ENCODE measurements at regions not wholly inside any gene's neighbourhood (a gene's known extent, or its start where the extent isn't known, plus 50 kb on each side); places are given as distances from the start of the nearest gene placed in this dataset.

DNA sequence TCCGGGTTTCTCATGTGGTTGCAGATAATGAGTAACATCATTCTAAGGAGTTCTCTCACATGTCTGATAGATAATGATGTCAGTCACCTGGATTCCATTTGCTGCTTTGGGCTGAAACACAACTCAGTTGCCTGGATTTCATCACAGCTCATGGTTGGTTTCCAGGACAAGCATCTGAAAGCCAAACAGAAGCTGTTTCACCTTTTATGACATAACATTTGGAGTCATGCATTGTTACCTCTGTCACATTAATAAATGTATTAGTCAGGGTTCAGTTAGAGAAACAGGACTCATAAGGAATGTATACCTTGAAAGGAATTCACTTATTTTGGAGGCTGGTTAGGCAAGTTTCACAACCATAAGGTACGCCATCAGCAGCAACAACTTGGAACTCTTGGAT, 251.9 kb upstream of the ATXN7L3B start:
- no CpG with 5 or more reads among the region's 2 CpGs for WGBS (ENCODE audit: insufficient coverage)
- no peaks in the 10 kb centered on the region for H3K27me3 ChIP-seq (ENCODE audit: control insufficient read depth, insufficient read depth, low read length)
- DNase-seq, result no peak
- no peaks in the 10 kb centered on the region for H3K4me1 ChIP-seq (ENCODE audit: control insufficient read depth, insufficient read depth, low read length)
- no peaks in the 10 kb centered on the region for H3K36me3 ChIP-seq (ENCODE audit: control insufficient read depth, insufficient read depth, low read length)
- no peak overlapping the region for H3K27ac ChIP-seq (ENCODE audit: low read length)
- no peaks in the 10 kb centered on the region for H3K9me3 ChIP-seq (replicated peaks; ENCODE audit: control insufficient read depth, low read depth, low read length)
- no peak overlapping the region for H3K4me3 ChIP-seq (ENCODE audit: low read length)

DNA sequence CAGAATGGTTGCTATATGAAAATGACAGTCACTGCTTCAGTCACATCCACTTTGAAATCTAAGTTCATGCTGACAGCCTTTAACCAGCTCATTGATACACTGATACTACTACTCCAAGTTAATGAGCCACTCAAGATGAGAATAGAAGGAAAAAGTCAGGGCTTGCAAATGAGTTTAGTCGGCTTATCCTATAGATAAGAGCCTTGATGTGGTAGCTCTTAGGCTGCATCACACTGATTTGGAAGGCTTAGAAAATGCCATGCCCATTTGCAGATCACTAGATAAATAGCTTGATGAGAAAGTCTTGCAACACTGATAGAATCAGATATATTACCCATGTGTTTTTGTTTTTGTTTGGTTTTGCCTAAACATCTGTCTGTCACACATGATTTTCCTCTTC, 251.4 kb upstream of the ATXN7L3B start:
- H3K9me3 ChIP-seq (replicated peaks; ENCODE audit: control insufficient read depth, low read depth, low read length), result no peaks in the 10 kb centered on the region
- no peaks in the 10 kb centered on the region for H3K36me3 ChIP-seq (ENCODE audit: control insufficient read depth, insufficient read depth, low read length)
- H3K27ac ChIP-seq (ENCODE audit: low read length), result no peak overlapping the region
- no peak overlapping the region for H3K4me3 ChIP-seq (ENCODE audit: low read length)
- H3K27me3 ChIP-seq (ENCODE audit: control insufficient read depth, insufficient read depth, low read length), result no peaks in the 10 kb centered on the region
- H3K4me1 ChIP-seq (ENCODE audit: control insufficient read depth, insufficient read depth, low read length), result no peaks in the 10 kb centered on the region
- 100% methylated on average over 1 of the region's 1 CpG for WGBS (ENCODE audit: insufficient coverage)
- no peak for DNase-seq

GRCh38 chr12:74292351-74293194, 245.1 kb upstream of the ATXN7L3B start:
- WGBS (ENCODE audit: insufficient coverage), result 87% methylated on average over 26 of the region's 30 CpGs
- no peaks in the 10 kb centered on the region for H3K4me1 ChIP-seq (ENCODE audit: control insufficient read depth, insufficient read depth, low read length)

DNA sequence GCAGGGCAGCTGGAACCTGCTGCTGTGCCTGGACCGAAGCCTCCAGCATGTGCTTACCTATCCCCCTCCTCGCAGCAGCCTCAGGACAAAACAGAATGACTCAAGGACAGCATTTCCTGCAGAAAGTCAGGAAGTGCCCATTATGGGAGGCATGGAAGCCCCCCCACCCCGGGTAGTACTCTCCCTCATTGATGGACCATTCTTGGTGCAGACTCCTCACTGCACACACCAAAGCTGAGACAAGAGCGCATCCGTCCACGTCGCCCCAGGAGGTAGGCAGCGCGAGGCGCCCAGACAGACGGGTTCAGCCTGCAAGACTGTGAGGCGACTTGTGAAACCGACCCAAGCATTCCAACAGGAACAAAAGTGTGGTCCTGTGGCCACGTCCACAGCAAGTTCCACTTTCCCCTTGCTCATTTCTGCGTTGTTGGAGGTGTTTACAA, 243.9 kb upstream of the ATXN7L3B start:
- Histone ChIP-seq H3K27ac (ENCODE audit: low read length) (no peak overlapping the region), H3K4me1 (ENCODE audit: control insufficient read depth, insufficient read depth, low read length) (no peaks in the 10 kb centered on the region), H3K4me3 (ENCODE audit: low read length) (no peak overlapping the region), H3K9me3 (replicated peaks; ENCODE audit: control insufficient read depth, low read depth, low read length) (no peaks in the 10 kb centered on the region), H3K36me3 (ENCODE audit: control insufficient read depth, insufficient read depth, low read length) (no peaks in the 10 kb centered on the region), H3K27me3 (ENCODE audit: control insufficient read depth, insufficient read depth, low read length) (no peaks in the 10 kb centered on the region)
- DNase-seq, result no peak
- WGBS (ENCODE audit: insufficient coverage), result 96% methylated on average over 11 of the region's 15 CpGs

More at GRCh38 chr12:74292351-74293194, 245.1 kb upstream of the ATXN7L3B start:
- no peak overlapping the region for H3K27ac ChIP-seq (ENCODE audit: low read length)
- no peak overlapping the region for H3K4me3 ChIP-seq (ENCODE audit: low read length)
- no peak for DNase-seq
- H3K27me3 ChIP-seq (ENCODE audit: control insufficient read depth, insufficient read depth, low read length), result no peaks in the 10 kb centered on the region
- no peaks in the 10 kb centered on the region for H3K9me3 ChIP-seq (replicated peaks; ENCODE audit: control insufficient read depth, low read depth, low read length)
- H3K36me3 ChIP-seq (ENCODE audit: control insufficient read depth, insufficient read depth, low read length), result no peaks in the 10 kb centered on the region

GRCh38 chr12:74317078-74317601, 220.5 kb upstream of the ATXN7L3B start:
- H3K27ac ChIP-seq (ENCODE audit: low read length), result no peak overlapping the region
- WGBS (ENCODE audit: insufficient coverage), result 13% methylated on average over 2 of the region's 2 CpGs
- DNase-seq, result peak; percentile 90

DNA sequence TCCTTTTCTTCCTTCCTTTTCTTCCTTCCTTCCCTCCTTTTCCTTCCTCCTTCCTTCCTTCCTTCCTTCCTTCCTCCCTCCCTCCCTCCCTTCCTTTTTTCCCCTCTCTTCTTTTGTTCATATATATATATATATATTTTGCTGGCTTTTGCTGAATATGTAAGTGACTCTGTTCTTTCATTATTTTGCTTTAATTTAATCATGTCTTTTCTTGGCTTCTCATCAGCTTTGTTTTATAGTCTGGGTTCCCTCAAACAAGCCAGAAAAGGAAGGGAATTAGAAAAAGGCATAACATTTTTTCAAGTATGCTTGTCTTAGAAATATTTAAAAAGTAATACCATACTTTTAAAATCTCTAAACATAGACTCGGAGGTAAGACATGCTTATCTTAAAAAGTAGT, 219.9 kb upstream of the ATXN7L3B start:
- no peak overlapping the region for H3K27ac ChIP-seq (ENCODE audit: low read length)
- WGBS (ENCODE audit: insufficient coverage), result no CpG with 5 or more reads among the region's 1 CpG
- H3K4me1 ChIP-seq (ENCODE audit: control insufficient read depth, insufficient read depth, low read length), result no peaks in the 10 kb centered on the region
- no peaks in the 10 kb centered on the region for H3K27me3 ChIP-seq (ENCODE audit: control insufficient read depth, insufficient read depth, low read length)
- DNase-seq, result no peak
- H3K4me3 ChIP-seq (ENCODE audit: low read length), result no peak overlapping the region
- H3K36me3 ChIP-seq (ENCODE audit: control insufficient read depth, insufficient read depth, low read length), result no peaks in the 10 kb centered on the region
- no peaks in the 10 kb centered on the region for H3K9me3 ChIP-seq (replicated peaks; ENCODE audit: control insufficient read depth, low read depth, low read length)

More at GRCh38 chr12:74317078-74317601, 220.5 kb upstream of the ATXN7L3B start:
- Histone ChIP-seq H3K9me3 (replicated peaks; ENCODE audit: control insufficient read depth, low read depth, low read length) (no peaks in the 10 kb centered on the region), H3K36me3 (ENCODE audit: control insufficient read depth, insufficient read depth, low read length) (no peaks in the 10 kb centered on the region), H3K4me3 (ENCODE audit: low read length) (no peak overlapping the region), H3K4me1 (ENCODE audit: control insufficient read depth, insufficient read depth, low read length) (no peaks in the 10 kb centered on the region), H3K27me3 (ENCODE audit: control insufficient read depth, insufficient read depth, low read length) (no peaks in the 10 kb centered on the region)

DNA sequence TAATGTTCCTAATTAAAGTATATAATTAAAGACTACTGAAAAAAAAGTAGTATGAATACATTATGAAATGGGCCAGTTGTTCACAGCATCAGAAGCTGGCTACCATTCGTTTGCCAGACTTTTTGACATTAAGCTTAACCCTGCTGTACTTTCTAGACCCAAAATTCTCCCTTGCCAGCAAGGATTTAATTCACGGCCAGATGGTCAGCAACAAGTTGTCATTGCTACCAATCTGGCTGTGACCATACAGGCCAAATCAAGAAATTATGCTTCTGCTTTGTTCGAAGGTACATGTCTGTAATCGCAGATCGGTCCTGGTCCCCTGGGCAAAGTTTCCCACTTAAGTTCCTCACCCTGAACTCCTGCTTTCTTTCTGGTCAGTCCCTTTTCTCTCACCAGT, 217.7 kb upstream of the ATXN7L3B start:
- H3K27ac ChIP-seq (ENCODE audit: low read length), result no peak overlapping the region
- WGBS (ENCODE audit: insufficient coverage), result 75% methylated on average over 5 of the region's 5 CpGs
- DNase-seq, result no peak
- no peaks in the 10 kb centered on the region for H3K27me3 ChIP-seq (ENCODE audit: control insufficient read depth, insufficient read depth, low read length)
- H3K4me1 ChIP-seq (ENCODE audit: control insufficient read depth, insufficient read depth, low read length), result no peaks in the 10 kb centered on the region
- no peaks in the 10 kb centered on the region for H3K36me3 ChIP-seq (ENCODE audit: control insufficient read depth, insufficient read depth, low read length)
- no peak overlapping the region for H3K4me3 ChIP-seq (ENCODE audit: low read length)
- no peaks in the 10 kb centered on the region for H3K9me3 ChIP-seq (replicated peaks; ENCODE audit: control insufficient read depth, low read depth, low read length)

- no peaks in the 10 kb centered on the region for H3K9me3 ChIP-seq (replicated peaks; ENCODE audit: control insufficient read depth, low read depth, low read length)
- no peak overlapping the region for H3K4me3 ChIP-seq (ENCODE audit: low read length)
- H3K4me1 ChIP-seq (ENCODE audit: control insufficient read depth, insufficient read depth, low read length), result no peaks in the 10 kb centered on the region
- H3K27ac ChIP-seq (ENCODE audit: low read length), result no peak overlapping the region
- H3K36me3 ChIP-seq (ENCODE audit: control insufficient read depth, insufficient read depth, low read length), result no peaks in the 10 kb centered on the region
- 75% methylated on average over 5 of the region's 6 CpGs for WGBS (ENCODE audit: insufficient coverage)
- H3K27me3 ChIP-seq (ENCODE audit: control insufficient read depth, insufficient read depth, low read length), result no peaks in the 10 kb centered on the region
- DNase-seq, result no peak
Measured at GRCh38 chr12:74321381-74321780, 216.3 kb upstream of the ATXN7L3B start.

DNA sequence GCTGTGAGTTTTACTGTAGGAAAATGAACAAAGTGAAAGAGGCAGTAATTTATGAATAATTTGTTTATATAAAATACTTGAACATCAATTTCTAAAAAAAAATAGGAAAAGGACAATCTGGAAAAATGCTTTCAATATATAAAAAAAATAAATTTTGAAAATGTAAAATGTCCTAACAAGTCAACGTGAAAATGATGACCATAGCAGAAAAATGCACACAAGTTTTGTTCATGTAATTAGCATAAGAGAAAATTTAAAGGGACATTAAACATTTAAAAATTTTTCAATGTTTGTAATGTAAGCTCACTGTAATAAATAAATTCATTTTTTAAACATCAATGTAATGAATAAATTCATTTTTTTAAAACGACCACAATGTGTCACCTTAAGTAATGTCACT, 214.8 kb upstream of the ATXN7L3B start:
- WGBS (ENCODE audit: insufficient coverage), result no CpG with 5 or more reads among the region's 2 CpGs
- H3K4me1 ChIP-seq (ENCODE audit: control insufficient read depth, insufficient read depth, low read length), result no peaks in the 10 kb centered on the region
- no peak overlapping the region for H3K27ac ChIP-seq (ENCODE audit: low read length)
- H3K36me3 ChIP-seq (ENCODE audit: control insufficient read depth, insufficient read depth, low read length), result no peaks in the 10 kb centered on the region
- no peak for DNase-seq
- H3K4me3 ChIP-seq (ENCODE audit: low read length), result no peak overlapping the region
- no peaks in the 10 kb centered on the region for H3K27me3 ChIP-seq (ENCODE audit: control insufficient read depth, insufficient read depth, low read length)
- no peaks in the 10 kb centered on the region for H3K9me3 ChIP-seq (replicated peaks; ENCODE audit: control insufficient read depth, low read depth, low read length)

DNA sequence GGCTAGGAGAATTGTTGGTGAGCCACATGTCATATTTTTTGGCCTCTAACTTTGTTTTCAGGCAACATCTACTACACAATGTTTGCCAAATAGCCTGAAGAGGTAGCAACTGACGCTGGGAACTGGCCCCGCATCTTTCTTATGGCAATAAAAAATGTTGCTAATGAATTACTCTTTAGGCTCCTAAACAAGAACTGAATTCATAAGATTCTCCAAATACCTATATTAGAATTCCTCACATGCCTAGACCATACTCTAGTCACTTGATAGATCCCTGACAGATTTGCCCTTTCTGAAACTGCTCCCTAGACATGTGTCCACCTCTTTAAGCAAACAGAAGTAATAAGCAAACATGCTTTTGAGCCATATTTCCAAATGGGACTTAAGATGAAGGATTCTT, 209.0 kb upstream of the ATXN7L3B start:
- H3K4me3 ChIP-seq (ENCODE audit: low read length), result no peak overlapping the region
- H3K27ac ChIP-seq (ENCODE audit: low read length), result no peak overlapping the region
- no peaks in the 10 kb centered on the region for H3K36me3 ChIP-seq (ENCODE audit: control insufficient read depth, insufficient read depth, low read length)
- DNase-seq, result no peak
- no peaks in the 10 kb centered on the region for H3K27me3 ChIP-seq (ENCODE audit: control insufficient read depth, insufficient read depth, low read length)
- no peaks in the 10 kb centered on the region for H3K9me3 ChIP-seq (replicated peaks; ENCODE audit: control insufficient read depth, low read depth, low read length)
- WGBS (ENCODE audit: insufficient coverage), result no CpG with 5 or more reads among the region's 2 CpGs
- H3K4me1 ChIP-seq (ENCODE audit: control insufficient read depth, insufficient read depth, low read length), result no peaks in the 10 kb centered on the region
